A549 (cell line): ENCODE measurements at regions not wholly inside any gene's neighbourhood (a gene's known extent, or its start where the extent isn't known, plus 50 kb on each side); places are given as distances from the start of the nearest gene placed in this dataset.

Experiments used
- ATAC-seq, 2 experiments: fragments of 200-7000 bp in 1 of 2; fragments of >200 bp in 1 of 2; cut with Nextera tagmentation in 1 of 2; cut with Tn5 transposase in 1 of 2; 3 replicates each; pipeline versions ENCODE4 v1.8.0 to v1.9.1; 2018 to 2020; ENCODE audit warnings: mild to moderate bottlenecking in 1 of 2, moderate library complexity in 1 of 2
- CTCF ChIA-PET: fragments of 300-600 bp; sonication (Branson Sonifier 250); formaldehyde crosslinking; extraction: SDS; loops from one replicate; lab custom pipeline; 2021; ENCODE audit warnings: antibody characterized with exemption, inconsistent platforms; lab: Yijun Ruan, JAX
- POLR2A ChIA-PET: fragments of 350-600 bp; formaldehyde crosslinking; extraction: SDS; loops from one replicate; lab custom pipeline; 2021; ENCODE audit warnings: antibody characterized with exemption, inconsistent platforms; lab: Yijun Ruan, JAX
- DNase-seq, 2 experiments: peaks; one replicate each; pipeline versions ENCODE4 v3.0.0 to v3.0.0-alpha.2; 2011 to 2016; ENCODE audit warnings: low read depth in 1 of 2, low spot score in 1 of 2
- FAIRE-seq: peaks from 2 replicates; lab custom pipeline; 2011; peaks lifted over from hg19 to GRCh38; lab: Jason Lieb, UNC
- H3K27ac ChIP-seq, 2 experiments: fragments of >200 bp; sonication (Bioruptor Twin); formaldehyde crosslinking; 3 replicates each; pipeline ENCODE4 v1.5.1; 2016 to 2017
- H3K4me1 ChIP-seq: fragments of >200 bp; sonication (Bioruptor Twin); formaldehyde crosslinking; 3 replicates; pipeline ENCODE4 v1.6.1; 2016
- H3K4me2 ChIP-seq: fragments of >200 bp; sonication (Bioruptor Twin); formaldehyde crosslinking; 3 replicates; pipeline ENCODE4 v1.6.1; 2016
- H3K4me3 ChIP-seq: fragments of >200 bp; sonication (Bioruptor Twin); formaldehyde crosslinking; 3 replicates; pipeline ENCODE4 v1.5.1; 2016
- H3K9me3 ChIP-seq: fragments of >200 bp; sonication (Bioruptor Twin); formaldehyde crosslinking; 3 replicates; pipeline ENCODE4 v1.6.1; 2016
- BHLHE40 ChIP-seq: IDR thresholded peaks from 2 replicates; pipeline ENCODE4 v1.6.1; 2012; ENCODE audit warnings: low read depth, low read length, inconsistent platforms
- CBX8 ChIP-seq: fragments of 200-600 bp; sonication (generic); IDR thresholded peaks from 2 replicates; pipeline ENCODE4 v1.6.1; 2016
- CHD2 ChIP-seq: fragments of 150-350 bp; IDR thresholded peaks from 2 replicates; pipeline ENCODE4 v1.6.1; 2014; ENCODE audit warnings: low read length; ENCODE audit not compliant: partially characterized antibody
- EHF ChIP-seq: fragments of 250-450 bp; sonication (Bioruptor Pico); IDR thresholded peaks from 2 replicates; pipeline ENCODE4 v1.5.0; 2020; ENCODE audit warnings: mild to moderate bottlenecking
- EHMT2 ChIP-seq: fragments of 200-600 bp; sonication (generic); IDR thresholded peaks from 2 replicates; pipeline ENCODE4 v1.6.1; 2016; ENCODE audit warnings: antibody characterized with exemption, low read depth, mild to moderate bottlenecking, moderate library complexity
- ESRRA ChIP-seq: fragments of 150-350 bp; IDR thresholded peaks from 2 replicates; pipeline ENCODE4 v1.6.1; 2014; ENCODE audit warnings: mild to moderate bottlenecking, low read length, borderline replicate concordance
- FOSB ChIP-seq: fragments of 250-450 bp; sonication (Bioruptor Pico); IDR thresholded peaks from 2 replicates; pipeline ENCODE4 v1.5.0; 2020; ENCODE audit warnings: mild to moderate bottlenecking, moderate library complexity
- HOXB5 ChIP-seq: fragments of 250-450 bp; sonication (Bioruptor Pico); IDR thresholded peaks from 2 replicates; pipeline ENCODE4 v1.5.0; 2020; ENCODE audit warnings: mild to moderate bottlenecking, moderate library complexity
- JUN ChIP-seq, 2 experiments: fragments of >200 bp; sonication (Bioruptor Twin); formaldehyde crosslinking; IDR thresholded peaks; 2 replicates in 1 of 2; 3 replicates in 1 of 2; pipeline ENCODE4 v1.6.1; 2016 to 2017
- KDM1A ChIP-seq: fragments of 200-600 bp; sonication (generic); IDR thresholded peaks from 2 replicates; pipeline ENCODE4 v1.6.1; 2016; ENCODE audit warnings: low read depth, mild to moderate bottlenecking
- KDM5A ChIP-seq: fragments of 200-600 bp; sonication (generic); IDR thresholded peaks from 2 replicates; pipeline ENCODE4 v1.6.1; 2016; ENCODE audit warnings: antibody characterized with exemption, mild to moderate bottlenecking
- MAFK ChIP-seq: fragments of 450-650 bp; IDR thresholded peaks from 2 replicates; pipeline ENCODE4 v1.6.1; 2014; ENCODE audit not compliant: partially characterized antibody
- MYC ChIP-seq: IDR thresholded peaks from 2 replicates; pipeline ENCODE4 v1.6.1; 2012; ENCODE audit warnings: mild to moderate bottlenecking, inconsistent platforms, low read length, improper control_type of control experiment, borderline replicate concordance
- NFE2L2 ChIP-seq: fragments of 150-350 bp; conservative IDR thresholded peaks from 2 replicates; pipeline ENCODE4 v1.6.1; 2014; ENCODE audit warnings: low read length
- RARB ChIP-seq: fragments of 250-450 bp; sonication (Bioruptor Pico); IDR thresholded peaks from 2 replicates; pipeline ENCODE4 v1.8.0; 2021; ENCODE audit warnings: mild to moderate bottlenecking, moderate library complexity
- RCOR1 ChIP-seq: fragments of 150-350 bp; IDR thresholded peaks from 2 replicates; pipeline ENCODE4 v1.6.1; 2014; ENCODE audit warnings: antibody characterized with exemption, low read length, low read depth
- RNF2 ChIP-seq: fragments of 200-600 bp; sonication (generic); IDR thresholded peaks from 2 replicates; pipeline ENCODE4 v1.6.1; 2016; ENCODE audit warnings: low read depth, mild to moderate bottlenecking, antibody characterized with exemption, moderate library complexity, borderline replicate concordance
- SMC3 ChIP-seq: fragments of >200 bp; sonication (Bioruptor Twin); formaldehyde crosslinking; IDR thresholded peaks from 3 replicates; pipeline ENCODE4 v1.6.1; 2018; ENCODE audit warnings: inconsistent platforms
- TFCP2L1 ChIP-seq: fragments of 250-450 bp; sonication (Bioruptor Pico); IDR thresholded peaks from 2 replicates; pipeline ENCODE4 v1.5.0; 2021; ENCODE audit warnings: mild to moderate bottlenecking
- TP53 ChIP-seq: fragments of 250-450 bp; sonication (Bioruptor Pico); IDR thresholded peaks from 2 replicates; pipeline ENCODE4 v1.5.0; 2021; ENCODE audit warnings: mild to moderate bottlenecking, moderate library complexity
- ZSCAN20 ChIP-seq: fragments of 250-450 bp; sonication (Bioruptor Pico); IDR thresholded peaks from 2 replicates; pipeline ENCODE4 v1.8.0; 2022; ENCODE audit warnings: mild to moderate bottlenecking, moderate library complexity
- WGBS: methylation state at CpG from one replicate; pipeline ENCODE4 v1.1.6; 2017; ENCODE audit errors: missing lambda C conversion rate; 5-methylcytosine and 5-hydroxymethylcytosine counted together
- TF ChIP-seq, protein P1 (sequence below): fragments of 250-450 bp; sonication (Bioruptor Pico); IDR thresholded peaks from 2 replicates; pipeline ENCODE4 v1.5.0; 2021; ENCODE audit warnings: mild to moderate bottlenecking, moderate library complexity, borderline replicate concordance
- TF ChIP-seq, protein P2 (sequence below): fragments of >200 bp; sonication (Bioruptor Twin); formaldehyde crosslinking; IDR thresholded peaks from 3 replicates; pipeline ENCODE4 v1.6.1; 2016
- TF ChIP-seq, protein P3 (sequence below): fragments of >200 bp; sonication (Bioruptor Twin); formaldehyde crosslinking; IDR thresholded peaks from 2 replicates; pipeline ENCODE4 v1.6.1; 2016
- TF ChIP-seq, protein P4 (sequence below): fragments of 250-450 bp; sonication (Bioruptor Pico); IDR thresholded peaks from 2 replicates; pipeline ENCODE4 v1.5.0; 2020; ENCODE audit warnings: low read depth, mild to moderate bottlenecking, moderate library complexity
- TF ChIP-seq, protein P5 (sequence below): fragments of 200-600 bp; sonication (generic); IDR thresholded peaks from 2 replicates; pipeline ENCODE4 v1.6.1; 2016; ENCODE audit warnings: antibody characterized with exemption, mild to moderate bottlenecking, moderate library complexity

DNA sequence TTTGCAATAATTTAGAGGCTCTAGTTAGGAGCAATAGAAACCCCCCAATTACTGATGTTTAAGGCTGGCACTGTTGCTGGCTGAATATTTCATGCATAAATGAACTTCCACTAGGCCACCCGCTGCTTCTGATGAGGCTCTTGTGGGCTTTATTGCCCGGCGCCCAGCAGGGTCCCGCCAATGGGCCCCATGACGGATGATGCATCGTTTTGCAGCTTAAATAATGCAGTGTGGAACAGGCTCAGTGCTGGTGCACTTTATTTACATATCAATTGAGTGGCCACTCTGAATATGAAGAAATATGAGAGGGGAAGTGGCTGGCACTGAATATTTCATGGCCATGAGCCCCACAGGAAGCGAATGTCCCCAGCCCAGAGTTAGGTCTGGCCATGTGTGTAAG lies 155.3 kb upstream of the MAFB start:
- Histone ChIP-seq H3K4me1 (no peaks in the 10 kb centered on the region), H3K4me3 (no peak overlapping the region), H3K27ac (no peak overlapping the region), H3K9me3 (no peaks in the 10 kb centered on the region; the same call in 2 of the 3 replicates), H3K4me2 (no peak overlapping the region)
- no peak for ATAC-seq
- TF ChIP-seq BHLHE40 (no peak), EHF (CRISPR knock-in tag) (no peak), TP53 (CRISPR knock-in tag) (no peak)
- TF ChIP-seq, protein P1, sequence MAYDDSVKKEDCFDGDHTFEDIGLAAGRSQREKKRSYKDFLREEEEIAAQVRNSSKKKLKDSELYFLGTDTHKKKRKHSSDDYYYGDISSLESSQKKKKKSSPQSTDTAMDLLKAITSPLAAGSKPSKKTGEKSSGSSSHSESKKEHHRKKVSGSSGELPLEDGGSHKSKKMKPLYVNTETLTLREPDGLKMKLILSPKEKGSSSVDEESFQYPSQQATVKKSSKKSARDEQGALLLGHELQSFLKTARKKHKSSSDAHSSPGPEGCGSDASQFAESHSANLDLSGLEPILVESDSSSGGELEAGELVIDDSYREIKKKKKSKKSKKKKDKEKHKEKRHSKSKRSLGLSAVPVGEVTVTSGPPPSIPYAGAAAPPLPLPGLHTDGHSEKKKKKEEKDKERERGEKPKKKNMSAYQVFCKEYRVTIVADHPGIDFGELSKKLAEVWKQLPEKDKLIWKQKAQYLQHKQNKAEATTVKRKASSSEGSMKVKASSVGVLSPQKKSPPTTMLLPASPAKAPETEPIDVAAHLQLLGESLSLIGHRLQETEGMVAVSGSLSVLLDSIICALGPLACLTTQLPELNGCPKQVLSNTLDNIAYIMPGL (CRISPR knock-in tag): no peak
- CTCF ChIA-PET: no interaction called here
- no peak for DNase-seq
- FAIRE-seq: no peak
- POLR2A ChIA-PET: no interaction called here
- 30% methylated on average over 7 of the region's 7 CpGs for WGBS

DNA sequence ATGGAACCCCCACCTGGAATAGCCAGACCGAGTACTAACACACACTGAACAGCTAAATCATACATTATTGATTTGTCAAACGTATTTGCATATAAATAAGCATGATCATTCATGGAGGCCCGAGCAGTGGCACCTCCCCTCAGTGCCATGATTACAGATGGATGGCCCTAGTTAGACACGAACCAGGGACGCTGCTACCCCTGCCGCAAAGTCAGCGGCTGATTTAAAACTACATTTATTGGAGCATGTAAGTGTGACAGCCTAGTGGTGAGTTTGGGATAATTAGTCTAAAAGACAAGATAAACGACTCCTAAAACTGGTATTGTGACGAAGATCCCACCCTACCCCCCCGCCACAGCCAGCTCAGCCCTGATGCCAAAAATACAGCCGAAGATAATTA lies 159.1 kb upstream of the MAFB start:
- no peaks in the 10 kb centered on the region for H3K4me1 ChIP-seq
- DNase-seq (no peak), FAIRE-seq (no peak), ATAC-seq (no peak)
- POLR2A ChIA-PET: no interaction called here
- WGBS: 27% methylated on average over 11 of the region's 11 CpGs
- H3K9me3 ChIP-seq: no peaks in the 10 kb centered on the region
- TF ChIP-seq CHD2 (no peak), EHMT2 (no peak), TP53 (CRISPR knock-in tag) (no peak)
- TF ChIP-seq, protein P2, sequence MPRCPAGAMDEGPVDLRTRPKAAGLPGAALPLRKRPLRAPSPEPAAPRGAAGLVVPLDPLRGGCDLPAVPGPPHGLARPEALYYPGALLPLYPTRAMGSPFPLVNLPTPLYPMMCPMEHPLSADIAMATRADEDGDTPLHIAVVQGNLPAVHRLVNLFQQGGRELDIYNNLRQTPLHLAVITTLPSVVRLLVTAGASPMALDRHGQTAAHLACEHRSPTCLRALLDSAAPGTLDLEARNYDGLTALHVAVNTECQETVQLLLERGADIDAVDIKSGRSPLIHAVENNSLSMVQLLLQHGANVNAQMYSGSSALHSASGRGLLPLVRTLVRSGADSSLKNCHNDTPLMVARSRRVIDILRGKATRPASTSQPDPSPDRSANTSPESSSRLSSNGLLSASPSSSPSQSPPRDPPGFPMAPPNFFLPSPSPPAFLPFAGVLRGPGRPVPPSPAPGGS: no peak
- CTCF ChIA-PET: no interaction called here
- no peak overlapping the region for H3K4me2 ChIP-seq
- H3K4me3 ChIP-seq: no peak overlapping the region
- H3K27ac ChIP-seq: no peak overlapping the region

DNA sequence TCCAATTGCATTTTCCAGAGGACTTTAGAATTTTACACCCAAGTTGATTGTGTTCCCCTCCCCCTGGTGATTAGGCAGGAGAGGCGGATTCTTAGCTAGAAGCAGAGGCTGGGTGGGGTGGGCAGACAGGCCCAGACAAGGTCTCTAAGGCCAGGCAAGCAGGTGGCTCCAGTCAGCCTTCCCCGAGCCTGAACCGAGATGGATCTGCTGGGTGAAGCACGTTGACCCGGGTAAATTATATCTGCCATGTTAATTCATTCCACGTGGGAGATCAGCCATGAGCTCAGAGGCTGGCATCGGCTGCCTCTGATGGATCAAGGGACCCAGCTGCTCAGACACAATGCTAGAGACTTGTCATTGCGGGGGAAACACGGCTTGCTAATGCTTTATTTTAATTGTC lies 159.5 kb upstream of the MAFB start:
- no peak overlapping the region for H3K4me3 ChIP-seq
- DNase-seq (no peak), ATAC-seq (no peak), FAIRE-seq (no peak)
- no peaks in the 10 kb centered on the region for H3K4me1 ChIP-seq
- CTCF ChIA-PET: no interaction called here
- POLR2A ChIA-PET: no interaction called here
- WGBS: 30% methylated on average over 7 of the region's 9 CpGs
- H3K9me3 ChIP-seq: no peaks in the 10 kb centered on the region
- no peak overlapping the region for H3K4me2 ChIP-seq
- TF ChIP-seq JUN (IDR thresholded peaks at IDR 0.05) (no peak), TFCP2L1 (CRISPR knock-in tag) (no peak), SMC3 (no peak), RCOR1 (no peak), RARB (CRISPR knock-in tag) (no peak), RNF2 (no peak), ZSCAN20 (CRISPR knock-in tag) (no peak), CBX8 (no peak), MAFK (no peak), NFE2L2 (no peak), FOSB (CRISPR knock-in tag) (no peak), MYC (no peak), HOXB5 (CRISPR knock-in tag) (no peak), KDM5A (no peak), ESRRA (no peak), KDM1A (no peak)
- TF ChIP-seq, protein P3, sequence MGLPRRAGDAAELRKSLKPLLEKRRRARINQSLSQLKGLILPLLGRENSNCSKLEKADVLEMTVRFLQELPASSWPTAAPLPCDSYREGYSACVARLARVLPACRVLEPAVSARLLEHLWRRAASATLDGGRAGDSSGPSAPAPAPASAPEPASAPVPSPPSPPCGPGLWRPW: no peak
- TF ChIP-seq, protein P2: no peak
- TF ChIP-seq, protein P4, sequence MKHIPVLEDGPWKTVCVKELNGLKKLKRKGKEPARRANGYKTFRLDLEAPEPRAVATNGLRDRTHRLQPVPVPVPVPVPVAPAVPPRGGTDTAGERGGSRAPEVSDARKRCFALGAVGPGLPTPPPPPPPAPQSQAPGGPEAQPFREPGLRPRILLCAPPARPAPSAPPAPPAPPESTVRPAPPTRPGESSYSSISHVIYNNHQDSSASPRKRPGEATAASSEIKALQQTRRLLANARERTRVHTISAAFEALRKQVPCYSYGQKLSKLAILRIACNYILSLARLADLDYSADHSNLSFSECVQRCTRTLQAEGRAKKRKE (CRISPR knock-in tag): no peak
- TF ChIP-seq, protein P5, sequence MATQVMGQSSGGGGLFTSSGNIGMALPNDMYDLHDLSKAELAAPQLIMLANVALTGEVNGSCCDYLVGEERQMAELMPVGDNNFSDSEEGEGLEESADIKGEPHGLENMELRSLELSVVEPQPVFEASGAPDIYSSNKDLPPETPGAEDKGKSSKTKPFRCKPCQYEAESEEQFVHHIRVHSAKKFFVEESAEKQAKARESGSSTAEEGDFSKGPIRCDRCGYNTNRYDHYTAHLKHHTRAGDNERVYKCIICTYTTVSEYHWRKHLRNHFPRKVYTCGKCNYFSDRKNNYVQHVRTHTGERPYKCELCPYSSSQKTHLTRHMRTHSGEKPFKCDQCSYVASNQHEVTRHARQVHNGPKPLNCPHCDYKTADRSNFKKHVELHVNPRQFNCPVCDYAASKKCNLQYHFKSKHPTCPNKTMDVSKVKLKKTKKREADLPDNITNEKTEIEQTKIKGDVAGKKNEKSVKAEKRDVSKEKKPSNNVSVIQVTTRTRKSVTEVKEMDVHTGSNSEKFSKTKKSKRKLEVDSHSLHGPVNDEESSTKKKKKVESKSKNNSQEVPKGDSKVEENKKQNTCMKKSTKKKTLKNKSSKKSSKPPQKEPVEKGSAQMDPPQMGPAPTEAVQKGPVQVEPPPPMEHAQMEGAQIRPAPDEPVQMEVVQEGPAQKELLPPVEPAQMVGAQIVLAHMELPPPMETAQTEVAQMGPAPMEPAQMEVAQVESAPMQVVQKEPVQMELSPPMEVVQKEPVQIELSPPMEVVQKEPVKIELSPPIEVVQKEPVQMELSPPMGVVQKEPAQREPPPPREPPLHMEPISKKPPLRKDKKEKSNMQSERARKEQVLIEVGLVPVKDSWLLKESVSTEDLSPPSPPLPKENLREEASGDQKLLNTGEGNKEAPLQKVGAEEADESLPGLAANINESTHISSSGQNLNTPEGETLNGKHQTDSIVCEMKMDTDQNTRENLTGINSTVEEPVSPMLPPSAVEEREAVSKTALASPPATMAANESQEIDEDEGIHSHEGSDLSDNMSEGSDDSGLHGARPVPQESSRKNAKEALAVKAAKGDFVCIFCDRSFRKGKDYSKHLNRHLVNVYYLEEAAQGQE: no peak
- no peak overlapping the region for H3K27ac ChIP-seq
